ENCODE measurements at regions not wholly inside any gene's neighbourhood (a gene's known extent, or its start where the extent isn't known, plus 50 kb on each side); places are given as distances from the start of the nearest gene placed in this dataset.

GRCh38 chr3:25056036-25056755 is 371.9 kb upstream of the RARB start:
- no TSS peak for BruUV-seq (replicated peaks)
- ChIA-PET CTCF (ENCODE audit: unreplicated experiment) (no interaction called here), POLR2A (interaction anchor here (1.0 kb wide), 1 partner anchor 8 kb away, joined by 3 read pairs; no protein-coding TSS in a partner anchor)
- H3K4me2 ChIP-seq (ENCODE audit: low read length): no peak overlapping the region
- intact Hi-C loops (cut with micrococcal nuclease; ENCODE audit: unreplicated experiment): no loop called here
- H3K9me3 ChIP-seq (ENCODE audit: low read length): no peaks in the 10 kb centered on the region
- H3K79me2 ChIP-seq (ENCODE audit: insufficient read depth, low read depth, low read length): no peaks in the 10 kb centered on the region
- no peak overlapping the region for H3K27ac ChIP-seq (ENCODE audit: low read depth, low read length, poor library complexity, severe bottlenecking)
- no peaks in the 10 kb centered on the region for H4K20me1 ChIP-seq (ENCODE audit: insufficient read depth, low read length)
- no peaks in the 10 kb centered on the region for H3K9me2 ChIP-seq (ENCODE audit: insufficient read depth, low read length)
- no peaks in the 10 kb centered on the region for H3K4me1 ChIP-seq (ENCODE audit: insufficient read depth, low read length, poor library complexity, severe bottlenecking)
- H2AFZ ChIP-seq (ENCODE audit: low read length): no peak overlapping the region
- no peaks in the 10 kb centered on the region for H3K36me3 ChIP-seq (ENCODE audit: insufficient read depth, low read length)
- TF ChIP-seq, protein P1, sequence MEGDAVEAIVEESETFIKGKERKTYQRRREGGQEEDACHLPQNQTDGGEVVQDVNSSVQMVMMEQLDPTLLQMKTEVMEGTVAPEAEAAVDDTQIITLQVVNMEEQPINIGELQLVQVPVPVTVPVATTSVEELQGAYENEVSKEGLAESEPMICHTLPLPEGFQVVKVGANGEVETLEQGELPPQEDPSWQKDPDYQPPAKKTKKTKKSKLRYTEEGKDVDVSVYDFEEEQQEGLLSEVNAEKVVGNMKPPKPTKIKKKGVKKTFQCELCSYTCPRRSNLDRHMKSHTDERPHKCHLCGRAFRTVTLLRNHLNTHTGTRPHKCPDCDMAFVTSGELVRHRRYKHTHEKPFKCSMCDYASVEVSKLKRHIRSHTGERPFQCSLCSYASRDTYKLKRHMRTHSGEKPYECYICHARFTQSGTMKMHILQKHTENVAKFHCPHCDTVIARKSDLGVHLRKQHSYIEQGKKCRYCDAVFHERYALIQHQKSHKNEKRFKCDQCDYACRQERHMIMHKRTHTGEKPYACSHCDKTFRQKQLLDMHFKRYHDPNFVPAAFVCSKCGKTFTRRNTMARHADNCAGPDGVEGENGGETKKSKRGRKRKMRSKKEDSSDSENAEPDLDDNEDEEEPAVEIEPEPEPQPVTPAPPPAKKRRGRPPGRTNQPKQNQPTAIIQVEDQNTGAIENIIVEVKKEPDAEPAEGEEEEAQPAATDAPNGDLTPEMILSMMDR (conservative IDR thresholded peaks at IDR 0.05; ENCODE audit: low read length): no peak
- no peak for TF ChIP-seq EZH2phosphoT487 (IDR thresholded peaks at IDR 0.05; ENCODE audit: borderline replicate concordance, low read depth, low read length)
- no peak overlapping the region for H3K4me3 ChIP-seq (ENCODE audit: low read depth, low read length, poor library complexity, severe bottlenecking)
- no peak for DNase-seq (ENCODE audit: low spot score)

- POLR2A ChIA-PET: no interaction called here
- no peak overlapping the region for H3K27ac ChIP-seq (ENCODE audit: low read depth, low read length, poor library complexity, severe bottlenecking)
- H3K79me2 ChIP-seq (ENCODE audit: insufficient read depth, low read depth, low read length): no peaks in the 10 kb centered on the region
- TF ChIP-seq EZH2phosphoT487 (IDR thresholded peaks at IDR 0.05; ENCODE audit: borderline replicate concordance, low read depth, low read length): no peak
- TF ChIP-seq, protein P1 (conservative IDR thresholded peaks at IDR 0.05; ENCODE audit: low read length): no peak
- CTCF ChIA-PET (ENCODE audit: unreplicated experiment): no interaction called here
- H3K36me3 ChIP-seq (ENCODE audit: insufficient read depth, low read length): no peaks in the 10 kb centered on the region
- no peak for DNase-seq (ENCODE audit: low spot score)
- no peaks in the 10 kb centered on the region for H3K9me3 ChIP-seq (ENCODE audit: low read length)
- H3K9me2 ChIP-seq (ENCODE audit: insufficient read depth, low read length): no peaks in the 10 kb centered on the region
- no peak overlapping the region for H3K4me2 ChIP-seq (ENCODE audit: low read length)
- no peaks in the 10 kb centered on the region for H3K4me1 ChIP-seq (ENCODE audit: insufficient read depth, low read length, poor library complexity, severe bottlenecking)
- intact Hi-C loops (cut with micrococcal nuclease; ENCODE audit: unreplicated experiment): no loop called here
- no peak overlapping the region for H3K4me3 ChIP-seq (ENCODE audit: low read depth, low read length, poor library complexity, severe bottlenecking)
- BruUV-seq (replicated peaks): no TSS peak
- no peaks in the 10 kb centered on the region for H4K20me1 ChIP-seq (ENCODE audit: insufficient read depth, low read length)
- H2AFZ ChIP-seq (ENCODE audit: low read length): no peak overlapping the region
These were observed 371.2 kb upstream of the RARB start for GRCh38 chr3:25056803-25057351.

DNA sequence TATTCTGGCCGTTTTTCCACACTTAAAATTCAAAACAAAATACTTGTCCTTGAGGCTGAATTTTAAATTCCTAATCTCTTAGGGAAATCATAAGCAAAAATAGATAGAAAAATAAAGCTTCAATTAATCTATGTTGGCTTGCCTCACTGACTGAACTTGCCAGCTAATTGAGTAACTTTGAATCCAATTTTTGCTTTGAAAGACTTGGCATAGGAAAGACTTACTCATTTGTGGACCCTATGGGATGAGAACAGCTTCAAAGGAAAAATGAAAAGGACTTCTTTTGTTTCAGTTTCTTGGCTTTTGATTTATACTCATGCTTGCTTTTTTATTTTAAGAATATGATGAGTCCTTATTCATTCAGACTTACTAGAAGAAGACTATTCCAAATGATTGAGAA is 370.7 kb upstream of the RARB start:
- Histone ChIP-seq H3K4me1 (ENCODE audit: insufficient read depth, low read length, poor library complexity, severe bottlenecking) (no peaks in the 10 kb centered on the region), H3K27ac (ENCODE audit: low read depth, low read length, poor library complexity, severe bottlenecking) (no peak overlapping the region), H3K9me3 (ENCODE audit: low read length) (no peaks in the 10 kb centered on the region), H3K36me3 (ENCODE audit: insufficient read depth, low read length) (no peaks in the 10 kb centered on the region), H2AFZ (ENCODE audit: low read length) (no peak overlapping the region), H3K79me2 (ENCODE audit: insufficient read depth, low read depth, low read length) (no peaks in the 10 kb centered on the region), H3K9me2 (ENCODE audit: insufficient read depth, low read length) (no peaks in the 10 kb centered on the region), H4K20me1 (ENCODE audit: insufficient read depth, low read length) (no peaks in the 10 kb centered on the region), H3K4me2 (ENCODE audit: low read length) (no peak overlapping the region), H3K4me3 (ENCODE audit: low read depth, low read length, poor library complexity, severe bottlenecking) (no peak overlapping the region)
- DNase-seq (ENCODE audit: low spot score): no peak
- intact Hi-C loops (cut with micrococcal nuclease; ENCODE audit: unreplicated experiment): no loop called here
- TF ChIP-seq, protein P1 (conservative IDR thresholded peaks at IDR 0.05; ENCODE audit: low read length): no peak
- no peak for TF ChIP-seq EZH2phosphoT487 (IDR thresholded peaks at IDR 0.05; ENCODE audit: borderline replicate concordance, low read depth, low read length)
- ChIA-PET CTCF (ENCODE audit: unreplicated experiment) (no interaction called here), POLR2A (no interaction called here)
- no TSS peak for BruUV-seq (replicated peaks)

Measured in OCI-LY7 (cell line).